ENCODE measurements at regions not wholly inside any gene's neighbourhood (a gene's known extent, or its start where the extent isn't known, plus 50 kb on each side); places are given as distances from the start of the nearest gene placed in this dataset.

DNA sequence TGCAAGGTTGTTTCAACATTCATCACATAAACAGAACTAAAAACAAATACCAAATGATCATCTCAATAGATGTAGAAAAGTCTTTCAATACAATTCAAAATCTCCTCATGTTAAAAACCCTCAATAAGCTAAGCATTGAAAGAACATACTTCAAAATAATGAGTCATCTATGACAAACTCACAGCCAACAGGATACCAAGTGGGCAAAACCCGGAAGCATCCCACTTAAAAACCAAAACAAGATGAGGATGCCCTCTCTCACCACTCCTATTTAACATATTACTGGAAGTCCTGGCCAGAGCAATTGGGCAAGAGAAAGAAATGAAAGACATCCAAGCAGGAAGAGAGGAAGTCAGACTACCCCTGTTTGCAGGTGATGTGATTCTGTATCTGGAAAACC is 992.2 kb upstream of the PIK3C3 start:
- H3K23ac ChIP-seq (ENCODE audit: insufficient read length) = no peak overlapping the region
- no peak overlapping the region for H2AFZ ChIP-seq (ENCODE audit: low read length)
- H3K23me2 ChIP-seq (ENCODE audit: low read depth, low read length) = no peaks in the 10 kb centered on the region
- H3K18ac ChIP-seq (ENCODE audit: extremely low read depth, low read length) = no peak overlapping the region
- H3K9me3 ChIP-seq (ENCODE audit: insufficient read depth in 2 of 2, low read depth in 1 of 2, low read length in 1 of 2) = no peaks in the 10 kb centered on the region
- no peaks in the 10 kb centered on the region for H3K36me3 ChIP-seq (ENCODE audit: control insufficient read depth in 2 of 4, insufficient read depth in 4 of 4, low read length in 3 of 4)
- no peak overlapping the region for H2BK20ac ChIP-seq (ENCODE audit: low read length)
- no peak overlapping the region for H3K9ac ChIP-seq (replicated peaks in 1 of 4; ENCODE audit: extremely low read depth in 1 of 4, low read depth in 3 of 4, low read length in 3 of 4)
- WGBS, 2 experiments (ENCODE audit: extremely low coverage in 1 of 2, insufficient coverage in 1 of 2, insufficient read length in 1 of 2, insufficient replicate concordance in 2 of 2, low coverage in 1 of 2, low lambda C conversion rate in 2 of 2, missing lambda C conversion rate in 1 of 2) = 88% methylated on average over 1 of the region's 1 CpG; no CpG with 5 or more reads in 1 of the 2 experiments
- H2BK12ac ChIP-seq (ENCODE audit: low read depth, low read length) = no peak overlapping the region
- no peaks in the 10 kb centered on the region for H3K27me3 ChIP-seq (replicated peaks in 1 of 4; ENCODE audit: control insufficient read depth in 3 of 4, extremely low read depth in 1 of 4, insufficient read depth in 3 of 4, low read length in 3 of 4)
- no peak overlapping the region for H4K5ac ChIP-seq (ENCODE audit: insufficient read length, low read depth, low read length)
- no peak overlapping the region for H3K14ac ChIP-seq (ENCODE audit: insufficient read length)
- no peak for FAIRE-seq
- H3K4ac ChIP-seq (replicated peaks; ENCODE audit: insufficient read length, low read depth, low read length) = no peak overlapping the region
- CTCF ChIA-PET (ENCODE audit: partially characterized antibody) = no interaction called here
- no peak overlapping the region for H2BK15ac ChIP-seq (ENCODE audit: low read length)
- DNase-seq (ENCODE audit: low read depth in 1 of 2, low spot score in 2 of 2) = no peak
- no peak overlapping the region for H3K4me3 ChIP-seq (ENCODE audit: extremely low read depth in 1 of 4, insufficient read depth in 2 of 4, low read depth in 3 of 4, low read length in 4 of 4)
- TF ChIP-seq KDM4A (IDR thresholded peaks at IDR 0.05; ENCODE audit: low read depth, low read length, severe bottlenecking) = no peak
- TF ChIP-seq KDM1A (IDR thresholded peaks at IDR 0.05; ENCODE audit: borderline replicate concordance, low read length) = no peak
- TF ChIP-seq JUND (IDR thresholded peaks at IDR 0.05; ENCODE audit: low read length) = no peak
- TF ChIP-seq TAF1 (IDR thresholded peaks at IDR 0.05; ENCODE audit: low read depth, low read length) = no peak
- H2BK5ac ChIP-seq (ENCODE audit: low read depth, low read length) = no peak overlapping the region
- no peaks in the 10 kb centered on the region for H3K4me1 ChIP-seq (replicated peaks in 1 of 4; ENCODE audit: control insufficient read depth in 3 of 4, insufficient read depth in 4 of 4, low read length in 3 of 4)
- no peaks in the 10 kb centered on the region for H3K79me2 ChIP-seq (ENCODE audit: control insufficient read depth in 1 of 2, insufficient read depth in 2 of 2, low read length in 2 of 2)
- no peak overlapping the region for H3K4me2 ChIP-seq (ENCODE audit: insufficient read depth in 1 of 2, low read depth in 2 of 2, low read length in 2 of 2)
- H3K27ac ChIP-seq (ENCODE audit: low read depth, low read length) = no peak overlapping the region
- H4K20me1 ChIP-seq (replicated peaks in 1 of 2; ENCODE audit: control insufficient read depth in 1 of 2, insufficient read depth in 2 of 2, low read length in 2 of 2) = no peaks in the 10 kb centered on the region
- no peak overlapping the region for H3K56ac ChIP-seq (replicated peaks; ENCODE audit: insufficient read length, low read depth, low read length)
- H3K79me1 ChIP-seq (ENCODE audit: low read depth, low read length) = no peaks in the 10 kb centered on the region
- no peak overlapping the region for H2BK120ac ChIP-seq (replicated peaks; ENCODE audit: low read depth, low read length)
- POLR2A ChIA-PET (ENCODE audit: partially characterized antibody) = no interaction called here
- no peak overlapping the region for H2AK5ac ChIP-seq (ENCODE audit: low read depth, low read length)
- no peak overlapping the region for H4K8ac ChIP-seq (ENCODE audit: extremely low read depth, insufficient read depth, low read length)
- no peak overlapping the region for H4K91ac ChIP-seq (replicated peaks; ENCODE audit: insufficient read length, low read length)

Data from H1 (cell line).